ENCODE measurements at regions not wholly inside any gene's neighbourhood (a gene's known extent, or its start where the extent isn't known, plus 50 kb on each side); places are given as distances from the start of the nearest gene placed in this dataset.

GRCh38 chr2:213202011-213202410, 50.6 kb upstream of the IKZF2 start:
- DNase-seq (ENCODE audit: low spot score), result no peak

- no peak for DNase-seq (ENCODE audit: low spot score)
Observed at GRCh38 chr2:213205944-213206343, 54.5 kb upstream of the IKZF2 start.

- DNase-seq (ENCODE audit: low spot score), result no peak
Observed at GRCh38 chr2:213213186-213213585, 61.8 kb upstream of the IKZF2 start.

- DNase-seq (ENCODE audit: low spot score), result no peak
Observed at GRCh38 chr2:213214209-213214608, 62.8 kb upstream of the IKZF2 start.

- DNase-seq (ENCODE audit: low spot score), result no peak
Observed at GRCh38 chr2:213216461-213216860, 65.0 kb upstream of the IKZF2 start.

- no peak for DNase-seq (ENCODE audit: low spot score)
Observed at GRCh38 chr2:213219816-213220215, 64.4 kb upstream of the SPAG16 start.

GRCh38 chr2:213220967-213221603, 63.2 kb upstream of the SPAG16 start:
- no peak for DNase-seq (ENCODE audit: low spot score)

- no peak for DNase-seq (ENCODE audit: low spot score)
Observed at GRCh38 chr2:213221957-213222356, 62.3 kb upstream of the SPAG16 start.

- DNase-seq (ENCODE audit: low spot score), result no peak
Observed at GRCh38 chr2:213224366-213224765, 59.9 kb upstream of the SPAG16 start.

- no peak for DNase-seq (ENCODE audit: low spot score)
Observed at GRCh38 chr2:213225866-213226265, 58.4 kb upstream of the SPAG16 start.

- DNase-seq (ENCODE audit: low spot score), result no peak
Observed at GRCh38 chr2:213227458-213227857, 56.8 kb upstream of the SPAG16 start.

GRCh38 chr2:213228638-213229037, 55.6 kb upstream of the SPAG16 start:
- no peak for DNase-seq (ENCODE audit: low spot score)

GRCh38 chr2:213229814-213230213, 54.5 kb upstream of the SPAG16 start:
- DNase-seq (ENCODE audit: low spot score), result no peak

GRCh38 chr2:213231966-213232365, 52.3 kb upstream of the SPAG16 start:
- no peak for DNase-seq (ENCODE audit: low spot score)

- DNase-seq (ENCODE audit: low spot score), result peak; percentile 52
Observed at GRCh38 chr2:213232649-213233437, 51.4 kb upstream of the SPAG16 start.

GRCh38 chr2:213233438-213234330, 50.6 kb upstream of the SPAG16 start:
- no peak for DNase-seq (ENCODE audit: low spot score)

Measured in ecto neural progenitor cell (in vitro differentiated cells).